ENCODE measurements at regions not wholly inside any gene's neighbourhood (a gene's known extent, or its start where the extent isn't known, plus 50 kb on each side); places are given as distances from the start of the nearest gene placed in this dataset.

DNA sequence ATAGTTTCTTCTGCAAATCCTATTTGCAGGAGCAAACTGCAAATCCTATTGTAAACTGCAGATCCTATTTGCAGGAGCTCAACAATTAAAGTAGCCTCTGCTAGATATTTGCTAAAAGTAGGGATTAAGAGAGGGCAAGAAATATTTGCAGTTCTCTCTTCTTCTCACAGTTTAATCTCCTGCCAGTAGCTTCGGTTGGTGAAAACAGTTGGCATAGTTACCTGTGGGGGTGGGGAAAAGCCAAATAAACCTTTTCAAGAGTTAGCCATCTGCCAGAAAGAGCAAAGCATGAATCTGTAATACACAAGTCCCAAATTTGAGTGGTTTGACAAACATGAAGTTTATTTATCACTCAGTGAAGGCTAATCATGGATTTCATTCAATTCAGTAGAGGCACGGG lies 942.5 kb downstream of the JRKL start:
- no peak for DNase-seq

DNA sequence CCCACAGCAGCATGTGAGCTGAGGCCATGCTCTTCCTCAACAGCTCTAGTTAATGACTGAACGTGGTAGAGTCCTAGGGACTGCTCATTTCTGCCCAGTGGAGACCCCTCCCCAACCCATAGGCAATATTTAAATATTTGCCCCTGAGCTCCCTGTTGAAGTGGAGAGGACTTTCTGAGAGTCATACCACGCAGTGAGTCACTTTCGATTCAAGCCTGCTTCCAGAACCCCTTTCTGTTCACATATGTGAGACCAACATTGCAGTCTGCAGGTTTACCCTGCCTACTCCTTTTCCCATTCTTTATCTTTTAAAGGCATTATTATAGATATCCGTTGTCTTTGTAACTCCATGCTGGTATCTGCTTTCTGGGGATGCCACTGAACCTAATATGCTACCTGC lies 946.3 kb downstream of the JRKL start:
- DNase-seq = no peak

DNA sequence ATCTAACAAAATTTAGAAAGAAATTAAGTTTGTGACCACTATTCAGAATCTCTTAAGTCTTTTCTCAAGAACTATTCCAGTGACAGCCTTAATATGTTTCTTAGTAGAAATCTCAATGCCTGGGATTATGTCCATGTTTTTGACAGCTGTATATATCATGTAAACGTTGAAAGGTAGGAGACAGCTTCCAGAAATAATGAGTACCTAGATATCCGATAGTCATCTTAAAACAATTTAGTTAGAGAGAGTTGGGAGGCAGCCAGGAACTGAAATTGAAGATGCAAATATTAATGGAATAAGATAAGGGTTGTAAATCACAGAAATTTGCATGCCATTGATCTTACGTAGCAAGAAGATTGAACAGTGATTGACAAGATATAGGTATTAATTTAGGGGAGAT lies 955.2 kb downstream of the JRKL start:
- no peak for DNase-seq

DNA sequence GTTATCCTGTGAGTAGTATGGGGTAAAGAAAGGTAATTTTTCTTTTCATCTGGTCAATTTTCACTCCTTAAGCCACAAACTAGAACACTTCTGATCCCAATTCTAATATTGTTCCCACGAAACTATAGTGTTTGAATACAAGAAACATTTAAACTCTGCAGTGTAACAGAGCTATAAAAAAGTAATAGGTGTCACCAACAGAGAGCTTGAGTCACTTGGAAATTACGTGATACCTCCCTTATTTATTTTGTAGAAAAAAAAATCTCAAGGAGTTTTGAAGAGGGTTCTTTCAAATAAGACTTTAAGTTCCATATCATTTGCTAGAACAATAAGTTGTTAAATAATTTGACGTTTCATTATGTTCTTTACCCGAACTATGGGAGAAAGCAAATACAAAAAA lies 959.4 kb downstream of the JRKL start:
- DNase-seq = no peak

DNA sequence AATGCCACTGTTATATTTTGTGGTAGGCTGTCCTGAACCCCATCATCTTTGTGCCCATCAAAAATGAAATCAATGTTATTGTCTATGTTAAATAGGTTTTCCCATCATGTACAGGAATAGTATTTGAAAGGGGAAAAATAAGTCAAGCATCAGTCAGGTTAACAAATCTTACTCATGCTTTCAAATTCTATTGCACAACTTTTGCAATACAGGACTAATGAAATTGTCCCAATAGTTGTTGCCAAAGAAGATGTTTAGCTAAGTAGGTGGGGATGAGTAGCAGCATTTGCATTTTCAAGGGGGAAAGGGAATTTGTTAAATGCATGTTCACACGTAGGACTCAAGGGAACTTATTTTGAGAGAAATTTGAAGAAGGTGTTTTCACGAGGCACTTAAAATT lies 962.1 kb downstream of the JRKL start:
- DNase-seq = no peak

DNA sequence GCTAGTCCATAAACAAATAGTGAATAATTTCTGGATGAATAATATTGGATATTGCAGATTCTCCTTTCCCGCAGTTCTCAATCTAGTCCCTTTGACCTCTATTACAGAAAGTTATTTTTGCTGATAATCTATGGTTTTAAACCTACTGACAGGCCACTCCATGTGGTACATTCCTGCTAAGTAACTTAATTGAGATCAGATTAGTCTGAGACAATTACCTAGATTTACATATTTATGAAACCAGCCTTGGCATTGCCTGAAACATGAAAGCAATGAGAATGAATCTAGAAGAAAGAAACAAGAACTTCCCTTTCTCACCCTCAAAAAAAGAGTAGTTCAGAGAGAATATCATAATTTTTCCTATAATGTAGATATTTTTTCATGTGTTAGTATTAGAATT lies 964.2 kb downstream of the JRKL start:
- DNase-seq = no peak

DNA sequence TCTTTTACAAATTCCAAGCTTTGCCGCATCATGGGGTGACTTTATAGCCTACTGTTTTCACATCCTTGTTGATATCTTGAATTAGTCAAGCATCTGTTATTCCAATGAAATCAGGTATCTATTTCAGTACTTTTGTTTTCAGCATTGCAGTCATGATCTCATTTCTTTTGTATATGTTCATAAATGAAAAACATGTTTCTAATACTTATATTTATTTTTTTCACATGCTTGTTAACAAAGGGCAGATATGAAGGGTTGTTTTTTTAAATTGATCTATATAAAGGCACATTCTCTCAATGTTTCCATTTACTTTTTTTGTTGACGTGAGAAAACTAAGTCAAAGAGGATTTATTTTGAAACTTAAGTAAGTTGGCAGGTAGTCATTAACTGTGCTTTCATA lies 964.8 kb downstream of the JRKL start:
- DNase-seq = no peak

DNA sequence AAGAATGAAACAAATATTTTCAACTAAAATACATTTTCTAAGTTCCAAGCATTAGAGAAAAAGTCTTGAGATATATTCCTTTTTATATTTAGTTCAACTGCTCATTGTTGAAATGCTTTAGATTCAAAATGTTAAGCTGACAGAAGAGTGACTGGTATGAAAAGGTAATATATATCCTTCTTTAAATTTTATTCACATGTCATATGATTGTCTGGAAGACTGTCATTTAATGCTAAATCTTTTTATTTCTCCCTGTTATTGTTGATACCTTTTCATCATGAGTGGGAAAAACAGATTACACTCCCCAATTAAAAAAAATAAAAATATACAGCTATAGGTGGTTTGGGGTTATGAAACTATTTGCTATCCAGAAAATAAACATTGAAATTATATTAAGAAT lies 965.4 kb downstream of the JRKL start:
- DNase-seq = no peak

DNA sequence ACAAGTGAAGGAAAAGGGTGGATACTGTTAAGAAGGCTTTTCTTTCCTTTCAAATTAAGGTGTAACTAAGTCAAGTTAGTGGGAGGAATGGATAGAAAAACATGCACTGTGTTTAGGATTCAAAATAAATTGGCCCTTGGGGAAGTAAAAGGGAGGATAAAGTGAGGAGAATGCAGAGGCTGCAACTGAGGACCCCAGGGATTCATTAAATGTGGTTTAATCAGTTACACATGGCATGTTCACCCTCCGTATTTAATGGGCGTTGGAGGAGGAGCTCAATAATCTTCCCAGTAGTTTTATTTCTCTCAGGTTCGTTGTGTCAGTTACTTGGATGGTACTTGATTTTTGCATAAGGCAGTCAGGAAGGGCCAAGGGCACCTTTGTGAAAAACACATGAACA lies 966.3 kb downstream of the JRKL start:
- no peak for DNase-seq

DNA sequence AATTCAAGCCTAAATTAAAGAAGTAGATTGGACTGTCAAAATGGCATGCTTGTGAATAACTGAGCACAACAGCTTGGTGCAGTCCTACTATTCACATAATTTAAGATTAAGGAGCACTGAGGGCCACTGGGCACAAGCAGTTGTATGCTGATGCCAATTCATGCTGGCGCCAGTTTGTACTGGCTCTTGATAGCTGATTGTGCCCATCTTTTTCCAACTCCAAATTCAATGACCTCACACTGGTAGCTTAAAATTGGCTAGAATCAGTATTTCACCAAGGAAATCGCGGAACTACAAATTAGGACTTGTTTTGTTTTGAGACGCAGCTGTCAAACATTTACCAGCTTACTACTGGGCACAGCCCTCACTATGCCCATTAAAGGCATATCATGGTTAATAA lies 969.2 kb downstream of the JRKL start:
- no peak for DNase-seq

DNA sequence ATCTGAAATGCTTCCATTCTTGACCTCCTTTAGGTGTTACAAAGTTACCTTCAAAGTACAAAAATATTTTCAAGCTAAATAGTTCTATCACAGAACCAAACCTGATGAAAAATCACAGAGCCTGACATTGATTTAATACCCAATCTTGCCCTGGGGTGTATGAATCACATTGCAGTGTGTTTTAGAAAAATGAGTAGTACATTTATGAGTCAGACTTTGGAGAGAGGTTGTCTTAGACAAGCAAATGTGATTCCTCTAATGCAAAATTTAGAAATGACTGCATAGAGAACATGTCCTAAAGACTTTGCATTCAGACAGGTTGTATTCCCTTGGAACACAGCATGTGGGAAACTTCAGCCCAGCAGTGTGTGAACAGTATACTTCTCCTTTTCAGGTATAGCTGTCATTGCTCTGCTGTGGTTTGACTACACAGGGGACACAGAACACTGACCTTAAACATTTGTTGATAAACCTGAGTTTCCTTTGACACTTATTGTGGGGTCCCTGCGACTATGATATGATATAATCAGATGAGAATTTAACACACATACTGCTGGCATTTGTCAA lies 972.1 kb downstream of the JRKL start:
- no peak for DNase-seq

DNA sequence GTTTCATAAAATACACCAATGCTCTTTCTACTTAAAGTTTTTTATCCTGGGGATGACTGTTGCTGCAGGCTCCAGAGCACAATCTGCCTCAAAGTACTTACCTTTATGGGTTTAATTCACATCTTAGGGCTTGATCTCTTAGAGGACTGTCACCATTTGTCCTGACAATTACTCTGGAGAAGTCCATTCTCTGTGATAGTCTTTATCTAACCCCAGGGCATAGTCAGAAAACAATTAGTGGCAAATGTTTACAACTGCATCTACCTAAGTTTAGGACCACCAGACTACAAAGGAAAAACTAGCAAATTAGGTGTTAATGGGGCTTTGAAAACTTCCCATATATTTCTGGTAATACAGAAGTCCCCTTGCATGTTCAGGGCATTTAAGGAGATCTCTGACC lies 973.5 kb downstream of the JRKL start:
- no peak for DNase-seq

DNA sequence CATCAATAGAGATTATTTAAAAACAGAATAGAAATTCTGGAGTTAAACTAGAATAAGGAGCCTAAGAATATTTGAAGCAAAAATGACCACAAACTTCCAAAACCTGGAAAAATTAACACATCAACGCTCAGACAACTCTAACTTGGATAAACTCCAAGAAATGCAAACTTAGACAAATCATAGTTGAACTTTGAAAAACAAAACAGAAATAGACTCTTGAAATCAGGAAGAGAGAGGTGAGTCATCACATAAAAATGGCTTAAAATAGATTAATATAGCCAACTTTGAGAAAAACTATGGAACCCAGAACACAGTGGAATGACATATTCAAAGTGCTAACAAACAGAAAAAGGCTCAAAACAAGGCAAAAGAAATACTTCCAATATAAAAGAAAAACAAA lies 974.2 kb downstream of the JRKL start:
- no peak for DNase-seq

DNA sequence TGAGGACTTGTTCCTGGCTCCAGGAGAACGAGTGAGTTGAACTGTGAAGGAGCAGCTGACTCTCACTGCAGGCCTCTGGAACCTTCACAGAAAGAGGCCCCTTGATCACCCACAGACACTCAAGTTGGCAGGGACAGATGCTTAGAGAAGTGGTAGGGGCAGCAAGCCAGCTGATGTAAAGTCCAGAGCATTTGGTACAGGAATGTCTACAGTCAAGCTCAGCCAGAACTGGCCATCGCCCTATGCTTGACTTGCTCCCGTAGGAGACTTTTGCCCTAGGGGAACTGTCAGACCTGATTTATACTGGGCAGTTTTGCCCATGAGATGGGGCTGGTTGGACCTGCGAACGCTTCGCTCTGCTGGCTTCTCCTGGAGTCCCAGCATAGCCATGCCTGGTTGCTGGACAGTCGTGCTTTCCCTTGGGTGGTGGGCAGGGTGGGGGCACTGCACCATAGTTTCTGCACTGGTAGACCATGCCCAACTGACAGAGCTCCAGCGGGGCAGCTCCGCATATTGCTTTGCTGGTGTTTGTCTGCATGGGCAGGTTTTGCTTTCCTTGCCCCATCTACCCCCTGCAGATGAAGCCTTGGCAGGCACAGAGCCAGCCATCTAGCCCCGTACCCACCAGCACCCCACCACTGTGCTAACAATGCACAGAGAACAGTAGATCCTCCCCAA lies 977.7 kb downstream of the JRKL start:
- no peak for DNase-seq

DNA sequence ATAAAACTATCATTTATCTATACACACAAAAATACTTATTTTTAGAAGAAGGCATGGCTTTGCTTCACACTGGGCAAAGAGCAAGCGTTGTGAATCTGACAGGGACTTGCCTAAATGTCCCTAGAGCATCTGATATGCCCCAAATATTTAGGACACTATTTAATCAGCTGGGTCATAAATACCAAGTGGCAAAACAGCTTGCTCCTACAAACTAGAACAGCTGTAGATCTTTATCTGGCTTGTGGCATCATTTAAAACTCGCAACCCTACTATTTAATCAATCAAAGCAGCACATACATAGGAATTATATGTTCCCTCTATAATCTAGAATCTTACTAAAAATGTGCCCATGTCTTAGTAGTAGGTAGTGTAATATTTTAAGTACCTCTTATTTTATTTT lies 999.5 kb downstream of the JRKL start:
- DNase-seq = no peak

DNA sequence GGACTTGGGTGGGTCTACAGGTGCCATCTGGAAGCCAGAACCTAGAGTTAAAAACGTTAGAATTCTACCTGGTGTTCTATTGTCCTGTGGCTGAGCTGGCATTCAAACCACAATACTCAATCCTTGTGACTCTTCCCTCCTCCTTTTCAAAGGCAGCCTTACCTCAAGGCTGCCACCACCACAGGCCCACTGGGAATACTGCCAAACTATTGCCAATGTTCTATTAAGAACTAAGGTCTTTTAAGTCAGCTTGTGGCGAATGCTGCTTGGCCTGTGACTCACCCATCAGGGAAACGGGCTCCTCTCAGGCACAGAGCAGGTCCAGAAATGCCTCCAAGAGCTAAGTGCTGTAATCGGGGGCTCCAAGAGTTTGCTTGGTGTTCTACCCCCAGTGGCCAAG lies 1008.4 kb downstream of the JRKL start:
- no peak for DNase-seq

DNA sequence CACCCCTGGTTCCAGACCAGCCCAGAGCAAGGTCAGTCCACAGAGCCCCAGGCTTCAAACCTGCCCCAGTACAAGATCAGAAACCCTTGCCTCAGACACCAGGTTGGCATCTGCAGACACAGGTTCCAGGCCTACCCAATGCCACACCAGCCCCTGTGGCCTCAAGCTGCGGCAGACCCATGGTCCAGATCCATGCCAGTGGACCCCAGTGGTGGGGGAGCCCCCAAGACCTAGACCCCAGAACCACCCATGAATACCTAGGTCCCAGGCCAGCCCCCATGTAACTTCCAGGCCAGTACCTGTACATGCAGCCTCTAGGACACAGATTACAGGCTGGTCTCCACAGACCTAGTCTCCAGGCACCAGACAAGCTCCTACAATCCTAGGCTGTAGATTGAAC lies 1019.3 kb downstream of the JRKL start:
- DNase-seq = no peak

DNA sequence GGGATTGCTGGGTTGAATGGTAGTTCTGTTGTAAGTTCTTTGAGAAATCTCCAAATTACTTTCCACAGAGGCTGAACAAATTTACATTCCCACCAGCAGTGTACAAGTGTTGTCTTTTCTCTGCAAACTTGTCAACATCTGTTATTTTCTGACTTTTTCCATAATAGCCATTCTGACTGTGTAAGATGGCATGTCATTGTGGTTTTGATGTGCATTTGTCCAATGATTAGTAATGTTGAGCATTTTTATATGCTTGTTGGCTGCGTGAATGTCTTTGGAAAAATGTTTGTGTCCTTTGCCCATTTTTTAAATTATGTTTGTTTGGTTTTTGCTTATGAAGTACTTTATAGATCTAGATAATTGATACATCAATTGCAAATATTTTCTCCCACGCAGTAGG lies 1025.0 kb downstream of the JRKL start:
- DNase-seq = no peak

DNA sequence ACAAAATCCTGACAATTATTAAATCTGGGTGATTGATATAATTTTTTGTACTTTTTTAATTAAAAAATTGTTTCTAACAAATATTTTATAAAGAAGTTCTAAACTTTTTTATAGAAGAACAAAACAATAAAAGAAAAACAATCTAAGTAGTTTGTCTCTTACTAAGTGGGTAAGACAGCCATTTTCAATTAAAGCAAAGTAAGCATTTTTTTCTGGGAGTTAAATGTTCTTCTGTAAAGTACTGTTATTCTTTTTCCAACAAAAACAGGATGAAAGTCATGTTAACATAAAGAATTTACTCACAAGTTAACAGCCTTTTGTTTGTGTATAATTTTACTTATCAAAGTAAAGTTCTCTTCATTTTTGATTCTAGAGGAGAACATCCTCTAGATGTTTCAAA lies 1029.9 kb downstream of the JRKL start:
- no peak for DNase-seq

DNA sequence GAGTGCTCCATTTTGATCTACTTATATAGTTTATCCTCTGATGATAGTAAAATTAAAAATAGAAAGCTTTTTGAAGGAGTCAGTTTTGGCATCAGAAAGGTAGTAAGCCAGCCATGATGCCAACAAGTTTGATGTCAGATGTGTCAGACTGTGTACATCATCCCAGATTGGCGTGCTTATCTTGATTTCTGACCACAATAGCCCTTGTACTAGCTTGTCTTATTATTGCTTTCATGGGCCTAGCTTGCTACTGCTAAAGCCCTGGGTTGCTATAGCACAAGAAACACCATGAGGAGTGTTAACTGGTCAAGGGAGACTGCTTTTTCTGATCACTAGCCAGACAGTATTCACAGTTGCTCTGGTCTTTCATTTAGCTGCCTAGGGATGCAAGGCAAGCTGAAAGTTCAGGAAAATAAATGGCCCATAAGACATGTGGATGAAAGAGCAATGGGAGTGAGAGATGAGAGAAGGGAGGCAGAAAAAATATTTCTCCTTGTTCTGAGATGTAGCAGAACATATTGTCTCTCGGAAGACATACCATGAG lies 1038.5 kb downstream of the JRKL start:
- DNase-seq = no peak

DNA sequence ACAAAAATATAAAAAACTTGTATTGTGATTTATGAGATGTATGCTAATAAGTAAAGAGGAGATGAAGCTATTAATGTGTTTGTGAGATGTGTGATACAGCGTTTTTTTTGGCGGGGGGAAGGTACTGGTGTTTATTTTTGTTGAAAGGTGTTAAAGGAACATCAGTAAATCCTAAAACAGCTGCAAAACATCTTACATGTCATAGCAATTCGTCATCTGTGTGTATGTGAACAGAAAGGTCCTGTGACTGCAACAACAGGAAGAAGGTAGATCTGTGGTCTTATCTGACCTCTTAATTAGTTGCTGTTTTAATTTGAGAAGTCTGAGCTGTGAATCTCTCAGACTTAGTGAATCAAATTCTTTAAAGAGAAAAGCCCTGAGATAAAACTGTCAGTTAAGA lies 1041.1 kb downstream of the JRKL start:
- DNase-seq = no peak

DNA sequence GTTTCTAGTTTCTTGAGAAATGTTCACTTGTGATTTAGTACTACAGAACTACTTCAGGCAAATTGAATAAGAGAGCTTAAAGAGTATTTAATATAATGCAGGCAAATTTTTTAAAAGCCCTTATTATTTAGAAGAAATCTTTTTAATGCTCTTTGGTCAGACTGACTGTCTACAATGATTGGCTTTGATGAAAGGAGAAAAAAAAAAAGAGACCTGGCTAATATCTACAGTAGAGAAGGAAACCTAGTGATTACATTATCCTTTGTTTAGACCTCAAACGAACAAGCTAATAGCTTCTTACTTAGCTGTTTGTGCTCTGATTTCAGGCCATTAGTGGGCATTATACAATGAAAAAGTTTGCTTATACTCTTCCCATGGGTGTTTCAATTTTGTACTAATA lies 1043.1 kb downstream of the JRKL start:
- no peak for DNase-seq

DNA sequence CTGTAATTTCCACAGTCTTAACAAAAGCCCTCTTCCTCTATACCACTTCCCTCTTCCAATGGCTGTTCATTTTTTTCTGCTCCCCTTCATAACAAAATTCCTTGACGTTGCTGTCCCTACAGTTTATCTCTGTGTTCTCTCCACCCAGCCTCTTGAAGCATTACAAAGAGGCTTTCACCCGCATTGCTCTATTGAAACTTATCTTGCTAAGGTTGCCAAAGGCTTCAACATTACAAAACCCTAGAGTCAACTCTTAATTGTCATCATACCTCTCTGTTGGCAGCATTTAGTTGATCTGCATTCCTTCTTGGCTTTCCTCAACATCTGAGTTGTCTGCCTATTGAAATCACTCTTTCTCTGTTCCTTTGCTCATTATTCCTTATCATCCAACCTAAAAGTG lies 1055.7 kb downstream of the JRKL start:
- DNase-seq = no peak

DNA sequence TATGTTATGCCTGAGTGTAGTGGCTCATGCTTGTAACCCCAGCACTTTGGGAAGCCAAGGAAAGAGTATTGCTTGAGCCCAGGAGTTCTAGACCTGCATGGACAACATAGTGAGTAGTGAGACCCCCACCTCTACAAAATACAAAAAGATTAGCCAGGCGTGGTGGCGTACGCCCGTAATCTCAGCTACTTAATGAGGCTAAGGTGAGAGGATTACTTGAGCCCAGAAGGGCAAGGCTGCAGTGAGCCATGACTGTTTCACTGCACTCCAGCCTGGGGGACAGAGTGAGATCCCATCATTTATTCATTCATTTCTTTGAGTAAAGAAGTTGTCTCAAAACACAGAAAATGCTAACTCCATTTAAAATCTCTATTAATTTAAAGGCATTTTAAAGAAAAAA lies 1061.6 kb downstream of the JRKL start:
- DNase-seq = no peak

DNA sequence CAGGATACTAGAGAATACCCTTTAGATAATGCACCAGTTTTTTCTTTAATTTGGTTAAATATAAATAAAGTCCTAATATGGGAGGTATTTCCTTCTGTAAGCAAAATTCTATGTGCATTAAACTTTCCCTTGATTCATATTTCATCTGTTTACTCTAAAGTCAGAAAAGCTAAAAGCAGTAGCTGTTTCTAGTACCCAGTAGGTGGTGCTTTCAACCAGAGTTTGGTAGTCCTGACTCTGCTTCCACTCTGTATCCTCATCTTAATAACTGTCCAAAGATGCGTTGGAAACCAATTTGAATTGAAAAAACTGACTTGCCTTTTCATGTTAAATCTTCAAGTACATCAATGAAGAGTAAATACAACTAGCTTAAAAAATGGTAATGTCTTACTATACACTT lies 1065.2 kb downstream of the JRKL start:
- no peak for DNase-seq

All from T-helper 1 cell (primary cell).